KG1 (cell line): ENCODE measurements at regions not wholly inside any gene's neighbourhood (a gene's known extent, or its start where the extent isn't known, plus 50 kb on each side); places are given as distances from the start of the nearest gene placed in this dataset.
"Not testable (repeated sequence)": the region's sequence is repeated elsewhere in the genome, so short reads cannot be mapped to it uniquely, and the experiment has no call there.

Source experiments
- DNase-seq: peaks from one replicate; lab custom pipeline; 2025; lab: John Stamatoyannopoulos, UW

- DNase-seq = no peak
These were observed 289.7 kb upstream of the MCTP2 start for GRCh38 chr15:93941697-93942096.

DNA sequence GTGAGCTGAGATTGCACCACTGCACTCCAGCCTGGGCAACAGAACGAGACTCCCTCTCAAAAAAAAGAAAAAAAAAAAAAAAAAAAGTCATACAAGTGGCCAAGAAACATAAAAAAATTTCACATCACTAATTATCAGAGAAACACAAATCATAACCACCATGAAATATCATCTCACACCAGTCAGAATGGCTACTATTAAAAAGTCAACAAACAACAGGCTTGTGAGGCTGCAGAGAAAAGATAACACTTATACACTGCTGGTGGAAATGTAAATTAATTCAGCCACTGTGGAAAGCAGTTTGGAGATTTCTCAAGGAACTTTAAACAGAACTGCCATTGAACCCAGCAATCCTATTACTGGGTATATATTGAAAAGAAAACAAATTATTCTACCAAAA is 291.1 kb upstream of the MCTP2 start:
- no peak for DNase-seq

GRCh38 chr15:93932164-93932776 is 299.1 kb upstream of the MCTP2 start:
- DNase-seq = no peak

- DNase-seq = no peak
These were observed 301.8 kb upstream of the MCTP2 start for GRCh38 chr15:93929375-93930094.

DNA sequence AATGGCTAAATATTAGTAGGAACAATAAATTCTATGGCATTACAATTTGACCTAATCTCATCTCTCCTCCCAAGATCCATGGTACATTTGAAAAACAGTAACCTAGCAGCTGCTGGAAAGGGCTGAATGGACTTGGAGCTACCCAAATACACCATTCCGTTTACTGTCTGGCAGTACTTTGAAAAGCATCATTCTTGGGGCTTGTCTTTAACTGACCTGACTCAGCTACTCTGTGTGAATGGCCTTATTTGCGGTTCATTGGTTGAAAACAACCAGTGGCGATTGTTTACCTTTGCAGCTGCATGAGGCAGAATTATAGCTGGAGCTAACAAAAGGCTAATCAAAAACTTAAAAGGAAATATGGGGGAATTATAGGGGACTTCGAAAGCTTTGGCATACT is 311.2 kb upstream of the MCTP2 start:
- DNase-seq = no peak

- not testable (repeated sequence) for DNase-seq
These were observed 312.6 kb upstream of the MCTP2 start for GRCh38 chr15:93918801-93919200.

DNA sequence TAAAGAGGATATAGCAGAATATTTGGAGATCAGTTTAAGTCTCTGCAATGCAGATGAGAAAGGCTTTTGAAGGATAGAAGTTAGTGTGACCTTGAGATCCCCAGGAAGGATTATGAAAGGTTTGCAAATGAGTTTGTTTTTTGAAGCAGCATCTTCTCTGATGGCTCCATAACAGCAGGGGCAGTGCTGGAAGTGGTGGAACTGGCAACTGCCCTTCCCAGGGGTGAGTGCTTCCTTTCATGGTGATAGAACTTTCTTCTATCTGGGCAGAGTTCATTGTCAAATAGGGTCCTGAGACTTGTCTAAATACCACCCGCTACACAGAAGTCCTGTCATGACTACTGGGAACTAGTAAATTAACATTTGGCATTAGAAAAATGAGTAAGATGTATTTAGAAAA is 314.2 kb upstream of the MCTP2 start:
- DNase-seq = no peak

- DNase-seq = no peak
These were observed 317.5 kb upstream of the MCTP2 start for GRCh38 chr15:93913871-93914270.

DNA sequence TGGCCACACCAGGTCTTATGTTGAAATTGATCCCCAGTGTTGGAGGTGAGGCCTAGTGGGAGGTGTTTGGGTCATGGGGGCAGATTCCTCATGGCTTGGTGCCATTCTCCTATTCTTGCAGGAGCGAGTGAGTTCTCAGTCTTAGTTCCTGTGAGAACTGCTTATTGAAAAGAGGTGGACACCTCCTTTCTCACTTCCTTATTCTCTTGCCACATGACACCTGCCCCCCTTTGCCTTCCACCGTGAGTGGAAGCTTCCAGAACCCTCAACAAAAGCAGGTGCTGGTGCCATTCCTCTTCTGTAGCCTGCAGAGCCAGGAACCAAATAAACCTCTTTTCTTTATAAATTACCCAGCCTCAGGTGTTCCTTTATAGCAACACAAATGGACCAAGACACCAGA is 318.1 kb upstream of the MCTP2 start:
- DNase-seq = no peak

DNA sequence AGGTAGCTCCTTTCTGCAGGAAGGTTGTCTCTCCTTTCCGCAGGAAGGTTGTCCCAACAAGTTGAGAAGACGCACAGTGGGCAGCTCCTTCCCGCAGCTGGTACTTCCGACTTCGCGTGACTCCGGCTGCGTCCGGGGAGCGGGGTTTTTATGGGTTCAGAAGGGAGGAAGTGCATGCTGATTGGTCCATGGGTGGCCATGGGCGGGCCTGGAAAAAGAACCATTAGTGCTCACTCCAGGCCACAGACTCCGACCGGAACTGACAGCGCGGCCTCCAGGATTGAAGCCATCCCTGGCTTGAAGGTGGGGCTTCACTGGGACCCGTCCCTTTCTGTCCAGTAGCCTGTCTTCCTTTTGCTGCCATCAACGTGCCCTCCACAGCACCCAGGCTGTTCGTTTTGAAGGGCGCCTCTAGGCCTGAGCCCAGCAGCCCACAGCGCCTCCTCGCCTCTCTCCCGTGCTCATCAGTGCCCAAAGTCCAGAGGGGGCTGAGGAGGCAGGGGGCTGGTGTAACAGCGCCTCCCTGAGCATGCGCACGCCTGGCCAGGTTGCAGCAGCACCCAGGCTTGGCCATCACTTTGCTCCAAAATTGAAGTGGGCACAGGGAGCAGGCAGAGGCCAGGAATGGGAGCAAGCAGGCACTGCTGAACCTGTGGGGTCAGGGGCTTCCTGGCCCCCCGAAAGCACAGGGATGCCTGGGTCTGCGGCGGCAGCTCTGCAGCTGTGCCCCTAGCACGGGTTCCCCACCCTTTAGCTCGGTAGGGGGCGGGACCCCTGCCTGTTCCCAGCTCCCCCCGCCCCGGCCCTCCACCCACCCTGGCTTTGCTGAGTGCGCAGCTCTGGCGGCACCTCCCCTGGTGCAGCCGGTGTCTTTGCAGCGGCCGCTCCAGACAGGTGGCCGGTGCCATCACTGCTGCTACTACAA is 330.6 kb upstream of the MCTP2 start:
- DNase-seq = no peak

GRCh38 chr15:93899817-93900216 is 331.5 kb upstream of the MCTP2 start:
- DNase-seq = no peak

DNA sequence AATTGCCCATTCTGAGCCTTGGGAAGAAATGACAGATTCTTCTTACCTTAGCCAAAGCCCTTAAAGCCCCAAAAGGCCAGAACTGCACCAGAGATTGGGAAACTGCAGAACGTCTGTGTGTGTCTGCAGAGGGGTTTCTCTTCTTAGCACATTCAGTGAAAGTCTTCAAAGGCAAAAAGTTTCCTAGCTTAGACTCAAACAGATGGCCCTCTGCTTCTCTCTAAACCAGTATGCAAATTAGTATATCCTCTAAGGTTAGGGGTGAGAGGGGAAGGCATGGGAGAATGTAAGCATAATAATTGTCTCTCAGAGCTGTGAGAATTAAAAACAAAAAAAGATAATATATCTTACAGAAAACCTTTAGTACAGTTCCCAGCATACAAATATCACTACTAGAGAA is 334.0 kb upstream of the MCTP2 start:
- no peak for DNase-seq

DNA sequence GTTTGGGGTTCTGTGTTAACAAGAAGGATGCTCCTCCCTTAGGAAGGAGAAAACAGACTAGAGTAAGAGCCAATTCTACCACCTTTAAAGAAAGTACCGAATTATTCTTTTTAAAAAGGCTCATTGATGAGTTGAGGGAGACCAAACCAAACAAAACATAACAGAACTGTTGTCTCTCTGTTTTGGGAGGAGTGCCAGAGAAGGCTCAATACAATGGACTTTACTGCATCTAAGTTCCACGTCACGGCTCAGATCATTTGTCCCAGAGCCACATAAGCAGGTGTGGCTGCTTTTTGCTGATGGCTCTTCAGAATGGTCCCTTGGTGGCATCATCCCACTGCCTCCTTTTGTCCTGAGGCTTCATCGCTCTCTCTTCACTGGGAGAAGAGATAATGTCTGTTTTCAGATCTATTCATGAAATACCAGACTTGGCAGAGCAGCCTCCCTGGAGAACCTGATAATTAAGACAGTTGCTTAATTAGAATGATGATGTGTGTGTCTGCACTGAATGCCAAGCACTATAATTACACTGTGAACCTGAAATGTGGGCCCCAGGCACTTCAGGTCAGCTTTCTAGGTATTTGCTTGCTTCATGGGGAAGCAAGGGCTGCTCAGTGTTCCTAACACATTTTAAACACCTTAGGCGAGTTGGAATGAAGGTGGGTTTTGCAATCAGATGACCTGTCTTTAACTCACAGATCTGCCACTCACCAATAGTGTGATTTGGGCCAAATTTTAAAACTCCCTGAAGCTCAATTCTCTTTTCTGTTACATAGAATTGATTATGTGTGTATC is 335.2 kb upstream of the MCTP2 start:
- DNase-seq = no peak

- DNase-seq = no peak
These were observed 336.8 kb upstream of the MCTP2 start for GRCh38 chr15:93894438-93895036.

DNA sequence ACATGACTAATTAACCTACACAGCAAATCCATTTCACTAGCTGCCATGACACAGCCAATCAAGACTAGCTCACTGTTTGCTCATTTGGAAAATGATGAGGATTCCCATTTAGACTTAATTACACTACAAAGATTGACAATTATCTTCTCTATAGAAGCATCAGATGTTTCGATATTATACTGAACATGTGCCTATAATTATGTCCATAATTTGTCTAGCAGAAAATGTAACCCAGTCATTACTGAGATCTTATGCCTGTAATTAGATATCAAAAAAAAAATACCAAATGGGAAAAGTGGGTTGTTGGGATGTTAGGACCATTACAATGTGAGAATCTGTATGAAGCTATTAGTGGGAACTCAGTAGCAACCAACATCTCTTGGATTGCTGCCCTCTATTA is 344.2 kb upstream of the MCTP2 start:
- DNase-seq = no peak

- no peak for DNase-seq
These were observed 348.6 kb upstream of the MCTP2 start for GRCh38 chr15:93882779-93883178.

- DNase-seq = no peak
These were observed 349.2 kb upstream of the MCTP2 start for GRCh38 chr15:93882141-93882540.

DNA sequence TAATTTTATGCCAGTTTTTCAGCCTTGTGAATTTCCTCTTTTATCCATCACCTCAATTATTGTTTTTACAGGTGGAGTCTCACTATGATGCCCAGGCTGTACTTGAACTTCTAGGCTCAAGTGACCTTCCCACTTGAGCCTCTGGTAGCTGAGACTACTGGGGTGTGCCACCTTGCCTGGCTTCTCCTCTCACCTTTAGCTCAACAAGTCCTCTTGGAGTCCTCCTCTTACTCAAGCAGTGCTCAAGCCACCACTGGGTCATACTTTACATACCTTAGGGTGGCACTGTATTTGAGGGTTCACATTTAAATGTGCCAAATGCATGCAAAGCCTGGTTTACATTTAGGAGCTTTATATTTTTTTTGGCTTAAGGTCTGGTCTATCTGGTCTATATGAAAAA is 350.1 kb upstream of the MCTP2 start:
- no peak for DNase-seq

DNA sequence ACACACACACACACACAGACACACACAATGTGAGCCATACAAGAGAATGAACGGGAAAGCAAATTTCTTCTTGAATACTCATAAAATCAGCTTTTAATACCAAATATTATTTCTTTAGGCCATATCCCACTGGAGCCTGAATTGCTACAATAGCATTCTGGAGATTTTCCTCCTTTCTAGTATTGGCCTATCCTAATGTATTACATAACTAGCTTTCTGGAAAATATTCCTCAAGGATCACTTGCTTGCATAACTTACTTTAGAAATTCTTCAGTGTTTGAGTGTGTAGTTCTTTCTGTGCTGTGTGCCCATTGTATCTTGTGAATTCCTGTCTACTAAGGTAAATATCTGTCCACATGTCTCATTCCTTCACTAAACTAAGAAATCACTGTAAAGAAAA is 351.0 kb upstream of the MCTP2 start:
- no peak for DNase-seq

DNA sequence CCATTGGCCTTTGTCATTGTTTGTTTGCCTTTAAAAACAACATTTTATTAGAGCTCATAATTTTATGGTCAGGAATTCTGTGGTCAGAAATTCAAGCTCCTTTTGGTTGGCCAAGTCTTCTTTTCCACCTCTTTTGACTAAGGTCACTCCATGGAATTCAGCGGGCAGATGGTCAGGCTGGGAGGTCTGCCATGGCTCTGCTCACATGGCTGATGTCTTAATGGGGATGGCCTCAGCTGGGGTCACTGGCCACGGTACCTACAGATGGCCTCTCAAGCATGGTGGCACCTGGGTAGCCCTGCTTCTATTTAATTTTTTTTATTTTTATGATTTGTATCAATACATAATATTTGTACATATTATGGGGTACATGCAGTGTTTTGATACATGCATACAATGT is 360.8 kb upstream of the MCTP2 start:
- no peak for DNase-seq

DNA sequence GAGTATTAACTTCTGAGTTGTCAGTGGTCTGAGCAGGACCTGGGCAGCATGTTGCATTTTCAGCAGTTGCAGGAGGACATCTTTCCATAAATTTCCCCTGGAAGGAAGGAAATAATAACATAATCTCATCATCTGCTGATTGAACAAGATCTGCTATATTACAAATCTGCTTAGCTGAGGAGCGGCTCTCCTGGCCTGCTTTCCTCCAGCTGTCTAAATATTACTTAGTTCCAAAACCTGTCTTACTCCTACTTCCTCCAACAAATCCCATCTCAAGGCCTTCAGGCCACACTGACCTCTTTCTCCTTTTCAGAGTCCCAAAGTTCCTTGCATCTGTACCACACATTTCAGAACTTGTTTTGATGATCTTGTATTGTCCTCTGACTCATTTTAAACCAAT is 364.4 kb upstream of the MCTP2 start:
- no peak for DNase-seq

DNA sequence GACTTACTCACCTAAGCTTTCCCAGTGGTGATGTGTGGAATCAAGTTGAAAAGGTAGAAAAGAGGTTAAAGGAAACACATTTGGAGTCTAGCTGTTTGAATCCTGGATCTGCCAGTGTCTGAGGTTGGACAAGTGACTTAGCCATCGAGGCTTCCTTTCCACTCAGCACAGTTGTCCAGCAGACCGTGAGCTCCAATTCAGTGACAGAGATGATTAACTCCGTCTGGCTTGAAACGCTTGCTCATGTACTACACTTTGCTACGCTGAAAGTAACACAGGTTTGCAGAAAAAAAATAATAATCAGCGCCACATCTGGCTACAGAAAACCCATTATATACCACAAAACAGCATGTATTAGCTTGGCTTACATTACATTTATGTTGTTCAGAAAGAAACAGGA is 364.9 kb upstream of the MCTP2 start:
- no peak for DNase-seq
